Activated CD8-positive, alpha-beta memory T cell treated with anti-CD3 and anti-CD28 coated beads for 48 hours (primary cell): ENCODE measurements at regions not wholly inside any gene's neighbourhood (a gene's known extent, or its start where the extent isn't known, plus 50 kb on each side); places are given as distances from the start of the nearest gene placed in this dataset.

Experiments
- DNase-seq, 3 experiments: peaks; one replicate each; pipeline ENCODE4 v3.0.0-alpha.2; 2020; ENCODE audit warnings: low read depth in 2 of 3, low spot score in 2 of 3

- DNase-seq, result no peak
These were observed 486.8 kb downstream of the PSAT1 start for GRCh38 chr9:78783743-78784142.

- no peak for DNase-seq
These were observed 489.9 kb downstream of the PSAT1 start for GRCh38 chr9:78786794-78787193.

- no peak for DNase-seq
These were observed 491.2 kb downstream of the PSAT1 start for GRCh38 chr9:78788101-78788500.

GRCh38 chr9:78791779-78792178, 494.9 kb downstream of the PSAT1 start:
- DNase-seq, result no peak

GRCh38 chr9:78792745-78793144, 495.8 kb downstream of the PSAT1 start:
- no peak for DNase-seq

GRCh38 chr9:78805771-78806170, 508.8 kb downstream of the PSAT1 start:
- DNase-seq, result no peak

GRCh38 chr9:78806492-78807160, 509.7 kb downstream of the PSAT1 start:
- DNase-seq, result no peak

- DNase-seq, result no peak
These were observed 510.4 kb downstream of the PSAT1 start for GRCh38 chr9:78807286-78807685.

GRCh38 chr9:78808048-78808447, 511.1 kb downstream of the PSAT1 start:
- DNase-seq, result no peak

GRCh38 chr9:78811622-78812276, 514.8 kb downstream of the PSAT1 start:
- no peak for DNase-seq

GRCh38 chr9:78812665-78813064, 515.7 kb downstream of the PSAT1 start:
- DNase-seq, result no peak

GRCh38 chr9:78813602-78814180, 516.8 kb downstream of the PSAT1 start:
- no peak for DNase-seq

GRCh38 chr9:78821126-78821822, 524.3 kb downstream of the PSAT1 start:
- no peak for DNase-seq

GRCh38 chr9:78826527-78826926, 529.6 kb downstream of the PSAT1 start:
- DNase-seq, result no peak

GRCh38 chr9:78828521-78828920, 531.6 kb downstream of the PSAT1 start:
- DNase-seq, result no peak

GRCh38 chr9:78830301-78830700, 533.4 kb downstream of the PSAT1 start:
- no peak for DNase-seq

- no peak for DNase-seq
These were observed 534.8 kb downstream of the PSAT1 start for GRCh38 chr9:78831726-78832125.

GRCh38 chr9:78835928-78836450, 539.1 kb downstream of the PSAT1 start:
- DNase-seq, result no peak

GRCh38 chr9:78839252-78839651, 542.3 kb downstream of the PSAT1 start:
- DNase-seq, result no peak

GRCh38 chr9:78848061-78848460, 551.1 kb downstream of the PSAT1 start:
- DNase-seq, result no peak

- no peak for DNase-seq
These were observed 559.2 kb downstream of the PSAT1 start for GRCh38 chr9:78856144-78856543.

GRCh38 chr9:78856781-78857180, 559.9 kb downstream of the PSAT1 start:
- no peak for DNase-seq
